Body of pancreas (tissue), 4 donors: ENCODE measurements at regions not wholly inside any gene's neighbourhood (a gene's known extent, or its start where the extent isn't known, plus 50 kb on each side); places are given as distances from the start of the nearest gene placed in this dataset.

ENCODE experiments used
- ATAC-seq: fragments of 150-250 bp; one replicate; pipeline ENCODE4 v1.9.1; 2016
- DNase-seq, 4 donors: peaks; one replicate each; pipeline ENCODE4 v3.0.0-alpha.2; 2019
- H3K27ac ChIP-seq, 4 donors: fragments of 200-600 bp; sonication (generic); 1 replicate in 3 of 4; 2 replicates in 1 of 4; pipeline versions ENCODE4 v1.5.1 to v1.6.1; 2016 to 2019; ENCODE audit warnings: mild to moderate bottlenecking in 1 of 4, mixed read lengths in 1 of 4, moderate library complexity in 1 of 4
- H3K27me3 ChIP-seq, 2 donors: fragments of 200-600 bp; sonication (generic); one replicate each; pipeline ENCODE4 v1.6.0; 2016; ENCODE audit warnings: mild to moderate bottlenecking in 1 of 2
- H3K36me3 ChIP-seq, 2 donors: fragments of 200-600 bp; sonication (generic); replicated peaks in 1 of 2; 2 replicates each; pipeline ENCODE4 v1.5.1; 2016; ENCODE audit warnings: low read depth in 2 of 2; ENCODE audit not compliant: insufficient read depth in 1 of 2
- H3K4me1 ChIP-seq: fragments of 200-600 bp; sonication (generic); one replicate; pipeline ENCODE4 v1.6.0; 2016
- H3K4me3 ChIP-seq, 2 donors: fragments of 200-600 bp; sonication (generic); 1 replicate in 1 of 2; 2 replicates in 1 of 2; pipeline ENCODE4 v1.5.1; 2016 to 2019
- H3K9me3 ChIP-seq, 3 donors: fragments of 200-600 bp; sonication (generic); 1 replicate in 2 of 3; 2 replicates in 1 of 3; pipeline ENCODE4 v1.5.1; 2016
- POLR2A ChIP-seq, 3 donors: fragments of 450-650 bp; IDR thresholded peaks; one replicate each; pipeline ENCODE4 v1.6.1; 2016; ENCODE audit warnings: antibody characterized with exemption in 3 of 3, mild to moderate bottlenecking in 2 of 3
- WGBS, 2 donors: methylation state at CpG; one replicate each; pipeline ENCODE4 v1.1.5; 2017; 5-methylcytosine and 5-hydroxymethylcytosine counted together
- intact Hi-C: fragments of 100-400 bp; cut with DNase I; formaldehyde crosslinking; loops from one replicate; pipeline ENCODE4 v1.15.1; 2023
- TF ChIP-seq, protein P1 (sequence below), 7 experiments: fragments of 450-650 bp in 4 of 7; fragments of 200-600 bp in 3 of 7; sonication (generic) in 3 of 7; IDR thresholded peaks; one replicate each; pipeline ENCODE4 v1.5.1; 2016 to 2019; ENCODE audit warnings: antibody characterized with exemption in 7 of 7

DNA sequence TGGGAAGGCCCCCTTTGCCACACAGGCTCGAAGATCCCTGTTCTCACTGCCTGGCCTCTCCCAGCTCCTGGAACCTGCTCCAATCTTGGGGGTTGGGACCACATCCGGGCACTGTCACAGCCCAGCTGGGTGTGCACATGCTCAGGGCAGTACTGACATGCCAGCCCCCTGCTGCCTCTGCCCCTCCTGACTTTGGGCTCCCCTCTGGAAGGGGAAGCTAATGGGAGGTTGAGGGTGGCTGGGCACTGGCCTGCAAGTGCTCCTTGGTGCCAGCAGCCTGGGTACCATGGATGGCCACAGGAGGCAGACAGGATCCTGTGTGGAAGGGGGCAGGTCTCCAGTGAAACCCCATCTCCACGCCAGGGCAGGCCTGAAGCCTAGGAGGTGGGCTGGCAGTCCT is 126.1 kb upstream of the NOL4 start:
- Histone ChIP-seq H3K36me3 (no peaks in the 10 kb centered on the region), H3K4me1 (no peaks in the 10 kb centered on the region), H3K27ac (no peak overlapping the region), H3K4me3 (no peak overlapping the region), H3K27me3 (no peaks in the 10 kb centered on the region), H3K9me3 (no peaks in the 10 kb centered on the region)
- DNase-seq (no peak), ATAC-seq (no peak)
- TF ChIP-seq POLR2A (IDR thresholded peaks at IDR 0.05) = no peak
- TF ChIP-seq, protein P1, sequence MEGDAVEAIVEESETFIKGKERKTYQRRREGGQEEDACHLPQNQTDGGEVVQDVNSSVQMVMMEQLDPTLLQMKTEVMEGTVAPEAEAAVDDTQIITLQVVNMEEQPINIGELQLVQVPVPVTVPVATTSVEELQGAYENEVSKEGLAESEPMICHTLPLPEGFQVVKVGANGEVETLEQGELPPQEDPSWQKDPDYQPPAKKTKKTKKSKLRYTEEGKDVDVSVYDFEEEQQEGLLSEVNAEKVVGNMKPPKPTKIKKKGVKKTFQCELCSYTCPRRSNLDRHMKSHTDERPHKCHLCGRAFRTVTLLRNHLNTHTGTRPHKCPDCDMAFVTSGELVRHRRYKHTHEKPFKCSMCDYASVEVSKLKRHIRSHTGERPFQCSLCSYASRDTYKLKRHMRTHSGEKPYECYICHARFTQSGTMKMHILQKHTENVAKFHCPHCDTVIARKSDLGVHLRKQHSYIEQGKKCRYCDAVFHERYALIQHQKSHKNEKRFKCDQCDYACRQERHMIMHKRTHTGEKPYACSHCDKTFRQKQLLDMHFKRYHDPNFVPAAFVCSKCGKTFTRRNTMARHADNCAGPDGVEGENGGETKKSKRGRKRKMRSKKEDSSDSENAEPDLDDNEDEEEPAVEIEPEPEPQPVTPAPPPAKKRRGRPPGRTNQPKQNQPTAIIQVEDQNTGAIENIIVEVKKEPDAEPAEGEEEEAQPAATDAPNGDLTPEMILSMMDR (IDR thresholded peaks at IDR 0.05) = no peak
- intact Hi-C loops = loop anchor here (5.0 kb wide), 1 partner anchor 437 kb away; no protein-coding TSS in a partner anchor
- WGBS, 2 donors = 96 to 100% methylated on average over 1 to 3 of the region's 3 CpGs

DNA sequence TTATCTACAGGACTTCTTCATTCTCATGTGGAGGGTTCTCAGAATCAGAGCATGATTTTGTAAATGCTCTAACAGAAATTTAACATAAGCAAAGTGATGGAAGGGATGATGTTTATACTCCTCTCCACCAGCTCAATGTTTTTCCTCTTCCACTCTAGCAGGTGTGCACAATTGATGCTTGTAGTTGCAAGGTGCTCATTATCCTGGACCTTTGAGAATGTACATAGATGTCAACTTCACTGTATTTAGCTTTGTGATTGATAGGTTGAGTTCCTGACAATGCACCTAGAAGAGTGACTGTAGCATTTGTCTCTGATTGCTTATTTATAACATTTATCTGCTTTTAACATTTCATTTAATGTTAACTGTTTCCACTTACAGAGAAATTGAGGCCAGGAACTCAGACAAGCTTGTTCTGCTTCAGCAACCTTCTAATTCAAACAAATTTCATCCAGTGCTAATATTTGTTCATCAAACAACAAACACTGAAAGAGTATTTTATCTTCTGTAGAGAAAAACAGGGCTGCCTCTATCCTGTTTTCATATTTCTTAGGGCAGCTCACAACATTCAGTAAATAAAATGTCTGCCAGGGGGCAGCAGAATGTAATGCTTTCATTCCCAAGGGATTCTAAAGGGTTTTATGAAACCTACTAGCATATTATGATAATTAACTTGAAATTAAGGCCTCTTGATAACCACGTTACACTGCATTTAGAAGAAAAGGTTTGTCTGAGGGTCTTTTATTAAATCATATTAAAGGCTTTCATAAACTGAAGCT is 127.9 kb upstream of the NOL4 start:
- no peak overlapping the region for H3K27ac ChIP-seq
- WGBS, 2 donors = 11 to 24% methylated on average over 1 of the region's 1 CpG
- TF ChIP-seq POLR2A (IDR thresholded peaks at IDR 0.05) = no peak
- TF ChIP-seq, protein P1 (IDR thresholded peaks at IDR 0.05) = peak in 6 of 7 experiments; percentile 26 to 63 (median 51)
- no peaks in the 10 kb centered on the region for H3K9me3 ChIP-seq
- ATAC-seq = peak; percentile 45
- intact Hi-C loops = loop anchor here (5.0 kb wide), 1 partner anchor 435 kb away; no protein-coding TSS in a partner anchor
- DNase-seq = peak; percentile 16 to 51 (median 38)
- H3K27me3 ChIP-seq = no peaks in the 10 kb centered on the region
- no peaks in the 10 kb centered on the region for H3K4me1 ChIP-seq
- H3K4me3 ChIP-seq = no peak overlapping the region
- no peaks in the 10 kb centered on the region for H3K36me3 ChIP-seq

DNA sequence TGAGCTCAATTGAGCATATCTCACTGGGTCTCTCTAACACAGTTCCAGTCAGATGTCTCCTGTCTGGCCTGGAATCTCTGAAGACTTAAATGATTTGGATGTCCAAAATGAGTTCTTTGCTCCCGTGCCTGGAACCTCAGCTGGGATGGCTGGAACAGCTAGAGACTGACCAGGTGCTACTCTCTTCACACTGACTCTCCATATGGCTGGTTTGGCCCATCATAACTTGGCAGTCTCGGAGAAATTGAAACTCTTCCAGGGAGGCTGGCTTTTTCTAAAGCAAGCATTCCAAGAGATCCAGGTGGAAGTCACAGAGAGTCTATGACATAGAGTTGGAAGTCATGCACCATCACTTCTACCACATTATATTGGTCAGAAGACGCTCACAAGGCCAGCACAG is 129.6 kb upstream of the NOL4 start:
- H3K4me1 ChIP-seq = no peaks in the 10 kb centered on the region
- H3K27me3 ChIP-seq = no peaks in the 10 kb centered on the region
- H3K9me3 ChIP-seq = no peaks in the 10 kb centered on the region
- H3K27ac ChIP-seq = no peak overlapping the region
- ATAC-seq = no peak
- 54 to 71% methylated on average over 2 to 3 of the region's 3 CpGs for WGBS, 2 donors
- no peak for DNase-seq
- no peaks in the 10 kb centered on the region for H3K36me3 ChIP-seq
- TF ChIP-seq, protein P1 (IDR thresholded peaks at IDR 0.05) = no peak
- TF ChIP-seq POLR2A (IDR thresholded peaks at IDR 0.05) = no peak
- intact Hi-C loops = loop anchor here (5.0 kb wide), 1 partner anchor 433 kb away; no protein-coding TSS in a partner anchor
- no peak overlapping the region for H3K4me3 ChIP-seq

DNA sequence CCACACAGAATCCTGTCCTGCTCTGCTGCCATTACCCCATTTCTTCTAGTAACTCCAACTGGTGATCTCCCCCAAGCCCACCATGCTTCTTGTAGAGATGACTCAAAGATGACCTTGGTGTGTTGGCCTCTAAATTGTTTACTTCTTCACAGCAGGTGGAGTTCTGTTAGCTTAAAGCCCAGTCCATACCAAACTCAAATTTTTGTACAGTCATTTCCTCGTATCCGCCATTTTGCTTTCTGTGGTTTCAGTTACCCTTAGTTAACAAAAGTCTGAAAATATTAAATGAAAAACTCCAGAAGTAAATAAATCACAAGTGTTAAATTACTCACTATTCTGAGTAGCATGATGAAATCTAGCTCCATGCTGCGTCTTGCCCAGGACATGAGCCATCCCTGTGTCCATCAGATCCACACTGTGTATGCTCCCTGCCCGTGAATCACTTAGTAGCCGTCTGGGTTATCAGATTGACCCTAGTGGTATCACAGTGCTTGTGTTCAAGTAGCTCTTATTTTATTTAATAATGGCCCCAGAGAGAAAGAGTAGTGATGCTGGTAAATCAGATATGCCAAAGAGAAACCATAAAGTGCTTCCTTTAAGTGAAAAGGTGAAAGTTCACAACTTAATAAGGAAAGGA is 133.3 kb upstream of the NOL4 start:
- H3K27ac ChIP-seq = no peak overlapping the region
- DNase-seq = no peak
- H3K36me3 ChIP-seq = no peaks in the 10 kb centered on the region
- intact Hi-C loops = no loop called here
- H3K4me3 ChIP-seq = no peak overlapping the region
- H3K9me3 ChIP-seq = no peaks in the 10 kb centered on the region
- no peaks in the 10 kb centered on the region for H3K27me3 ChIP-seq
- H3K4me1 ChIP-seq = no peaks in the 10 kb centered on the region
- TF ChIP-seq, protein P1 (IDR thresholded peaks at IDR 0.05) = no peak
- no peak for TF ChIP-seq POLR2A (IDR thresholded peaks at IDR 0.05)
- 89 to 90% methylated on average over 5 of the region's 5 CpGs for WGBS, 2 donors
- ATAC-seq = no peak
